ENCODE measurements at regions not wholly inside any gene's neighbourhood (a gene's known extent, or its start where the extent isn't known, plus 50 kb on each side); places are given as distances from the start of the nearest gene placed in this dataset.
"Not testable (repeated sequence)": the region's sequence is repeated elsewhere in the genome, so short reads cannot be mapped to it uniquely, and the experiment has no call there.

GRCh38 chr11:100600941-100601340 lies 86.1 kb upstream of the ARHGAP42 start:
- H3K4me1 Mint-ChIP-seq (ENCODE audit: unreplicated experiment), result no peaks in the 10 kb centered on the region
- H3K27me3 Mint-ChIP-seq (ENCODE audit: unreplicated experiment), result no peaks in the 10 kb centered on the region
- no peak overlapping the region for H3K27ac Mint-ChIP-seq (ENCODE audit: unreplicated experiment)
- H3K36me3 Mint-ChIP-seq (ENCODE audit: low read depth, unreplicated experiment), result no peaks in the 10 kb centered on the region
- no peak overlapping the region for H3K4me3 Mint-ChIP-seq (ENCODE audit: unreplicated experiment)
- H3K9me3 Mint-ChIP-seq (ENCODE audit: unreplicated experiment), result no peaks in the 10 kb centered on the region
- no peak for DNase-seq (ENCODE audit: low spot score)
- TF ChIP-seq CTCF (IDR thresholded peaks at IDR 0.05; ENCODE audit: unreplicated experiment), result no peak

- DNase-seq (ENCODE audit: low spot score), result no peak
- Mint-ChIP-seq H3K36me3 (ENCODE audit: low read depth, unreplicated experiment) (no peaks in the 10 kb centered on the region), H3K4me3 (ENCODE audit: unreplicated experiment) (no peak overlapping the region), H3K4me1 (ENCODE audit: unreplicated experiment) (no peaks in the 10 kb centered on the region), H3K27ac (ENCODE audit: unreplicated experiment) (no peak overlapping the region), H3K27me3 (ENCODE audit: unreplicated experiment) (no peaks in the 10 kb centered on the region), H3K9me3 (ENCODE audit: unreplicated experiment) (no peaks in the 10 kb centered on the region)
- no peak for TF ChIP-seq CTCF (IDR thresholded peaks at IDR 0.05; ENCODE audit: unreplicated experiment)
These were observed 84.4 kb upstream of the ARHGAP42 start for GRCh38 chr11:100602716-100603115.

GRCh38 chr11:100607761-100608160 lies 79.3 kb upstream of the ARHGAP42 start:
- DNase-seq (ENCODE audit: low spot score); H3K27me3 Mint-ChIP-seq (ENCODE audit: unreplicated experiment); H3K36me3 Mint-ChIP-seq (ENCODE audit: low read depth, unreplicated experiment); H3K27ac Mint-ChIP-seq (ENCODE audit: unreplicated experiment); H3K9me3 Mint-ChIP-seq (ENCODE audit: unreplicated experiment); H3K4me1 Mint-ChIP-seq (ENCODE audit: unreplicated experiment); H3K4me3 Mint-ChIP-seq (ENCODE audit: unreplicated experiment): not testable (repeated sequence)

- H3K4me1 Mint-ChIP-seq (ENCODE audit: unreplicated experiment), result peaks cover 3% of the 10 kb centered on the region
- H3K27ac Mint-ChIP-seq (ENCODE audit: unreplicated experiment), result no peak overlapping the region
- no peak for DNase-seq (ENCODE audit: low spot score)
- H3K36me3 Mint-ChIP-seq (ENCODE audit: low read depth, unreplicated experiment), result no peaks in the 10 kb centered on the region
- H3K4me3 Mint-ChIP-seq (ENCODE audit: unreplicated experiment), result no peak overlapping the region
- no peaks in the 10 kb centered on the region for H3K9me3 Mint-ChIP-seq (ENCODE audit: unreplicated experiment)
- TF ChIP-seq CTCF (IDR thresholded peaks at IDR 0.05; ENCODE audit: unreplicated experiment), result no peak
- H3K27me3 Mint-ChIP-seq (ENCODE audit: unreplicated experiment), result peaks cover 1% of the 10 kb centered on the region
These were observed 74.3 kb upstream of the ARHGAP42 start for GRCh38 chr11:100612766-100613165.

GRCh38 chr11:100618914-100619313 lies 68.2 kb upstream of the ARHGAP42 start:
- Mint-ChIP-seq H3K9me3 (ENCODE audit: unreplicated experiment) (peaks cover 13% of the 10 kb centered on the region), H3K36me3 (ENCODE audit: low read depth, unreplicated experiment) (peaks cover 12% of the 10 kb centered on the region), H3K27ac (ENCODE audit: unreplicated experiment) (no peak overlapping the region), H3K4me1 (ENCODE audit: unreplicated experiment) (peaks cover 4% of the 10 kb centered on the region), H3K27me3 (ENCODE audit: unreplicated experiment) (no peaks in the 10 kb centered on the region), H3K4me3 (ENCODE audit: unreplicated experiment) (no peak overlapping the region)
- TF ChIP-seq CTCF (IDR thresholded peaks at IDR 0.05; ENCODE audit: unreplicated experiment), result no peak
- no peak for DNase-seq (ENCODE audit: low spot score)

GRCh38 chr11:100619484-100619883 lies 67.6 kb upstream of the ARHGAP42 start:
- Mint-ChIP-seq H3K27me3 (ENCODE audit: unreplicated experiment) (no peaks in the 10 kb centered on the region), H3K4me3 (ENCODE audit: unreplicated experiment) (no peak overlapping the region), H3K9me3 (ENCODE audit: unreplicated experiment) (peaks cover 15% of the 10 kb centered on the region), H3K27ac (ENCODE audit: unreplicated experiment) (no peak overlapping the region), H3K4me1 (ENCODE audit: unreplicated experiment) (peaks cover 4% of the 10 kb centered on the region), H3K36me3 (ENCODE audit: low read depth, unreplicated experiment) (peaks cover 15% of the 10 kb centered on the region)
- no peak for TF ChIP-seq CTCF (IDR thresholded peaks at IDR 0.05; ENCODE audit: unreplicated experiment)
- no peak for DNase-seq (ENCODE audit: low spot score)

Measured in endothelial cell (in vitro differentiated cells).